VCaP (cell line): ENCODE measurements at regions not wholly inside any gene's neighbourhood (a gene's known extent, or its start where the extent isn't known, plus 50 kb on each side); places are given as distances from the start of the nearest gene placed in this dataset.

Experiments
- H3K27ac ChIP-seq: fragments of 450-650 bp; 2 replicates; pipeline ENCODE4 v1.5.1; 2017
- CTCF ChIP-seq: fragments of 450-650 bp; conservative IDR thresholded peaks from 2 replicates; pipeline ENCODE4 v1.5.1; 2017; ENCODE audit warnings: mild to moderate bottlenecking, moderate library complexity

- no peak overlapping the region for H3K27ac ChIP-seq
- TF ChIP-seq CTCF: no peak
Measured at GRCh38 chr15:87610366-87610765, 646.2 kb downstream of the NTRK3 start.

GRCh38 chr15:87609894-87610293, 646.6 kb downstream of the NTRK3 start:
- no peak for TF ChIP-seq CTCF
- H3K27ac ChIP-seq: no peak overlapping the region

GRCh38 chr15:87609474-87609873, 647.1 kb downstream of the NTRK3 start:
- TF ChIP-seq CTCF: no peak
- H3K27ac ChIP-seq: no peak overlapping the region

GRCh38 chr15:87608238-87609028, 648.1 kb downstream of the NTRK3 start:
- H3K27ac ChIP-seq: no peak overlapping the region
- no peak for TF ChIP-seq CTCF

GRCh38 chr15:87606971-87607370, 649.6 kb downstream of the NTRK3 start:
- no peak for TF ChIP-seq CTCF
- no peak overlapping the region for H3K27ac ChIP-seq

GRCh38 chr15:87604857-87605446, 651.6 kb downstream of the NTRK3 start:
- TF ChIP-seq CTCF: peak; percentile 60
- H3K27ac ChIP-seq: no peak overlapping the region

GRCh38 chr15:87602371-87602770, 654.2 kb downstream of the NTRK3 start:
- TF ChIP-seq CTCF: no peak
- no peak overlapping the region for H3K27ac ChIP-seq
